HCT116 (cell line): ENCODE measurements at regions not wholly inside any gene's neighbourhood (a gene's known extent, or its start where the extent isn't known, plus 50 kb on each side); places are given as distances from the start of the nearest gene placed in this dataset.

Source experiments
- EZH2 ChIP-seq: fragments of 200-600 bp; sonication (generic); IDR thresholded peaks from 2 replicates; pipeline ENCODE4 v1.6.1; 2017; ENCODE audit warnings: antibody characterized with exemption, mixed run types
- EZH2phosphoT487 ChIP-seq: fragments of 200-600 bp; IDR thresholded peaks from 2 replicates; pipeline ENCODE4 v1.6.1; 2018; ENCODE audit warnings: antibody characterized with exemption, borderline replicate concordance
- POLR2A ChIP-seq: IDR thresholded peaks from 2 replicates; pipeline ENCODE4 v1.7.0; 2011; ENCODE audit warnings: borderline replicate concordance; ENCODE audit not compliant: insufficient read depth, insufficient read length; ENCODE audit errors: extremely low read depth
- POLR2AphosphoS5 ChIP-seq: IDR thresholded peaks from 2 replicates; pipeline ENCODE4 v1.6.1; 2011; ENCODE audit warnings: mild to moderate bottlenecking, low read depth, low read length, moderate library complexity
- RAD21 ChIP-seq: IDR thresholded peaks from 2 replicates; pipeline ENCODE4 v1.6.1; 2012; ENCODE audit warnings: low read depth, mild to moderate bottlenecking
- REST ChIP-seq: IDR thresholded peaks from 2 replicates; pipeline ENCODE4 v1.6.1; 2012; ENCODE audit warnings: low read depth
- SIN3A ChIP-seq: IDR thresholded peaks from 2 replicates; pipeline ENCODE4 v1.6.1; 2012; ENCODE audit warnings: low read depth
- SRF ChIP-seq: IDR thresholded peaks from 2 replicates; pipeline ENCODE4 v1.6.1; 2012; ENCODE audit warnings: low read depth
- ZFX ChIP-seq: fragments of 450-650 bp; IDR thresholded peaks from 2 replicates; pipeline ENCODE4 v1.6.1; 2017
- ZNF274 ChIP-seq: fragments of 200-500 bp; sonication (Bioruptor generic); IDR thresholded peaks from 2 replicates; pipeline ENCODE4 v1.6.1; 2014; ENCODE audit warnings: mild to moderate bottlenecking, low read depth, low read length, inconsistent platforms
- TF ChIP-seq, protein P1 (sequence below), 3 experiments: fragments of 200-600 bp in 1 of 3; sonication (generic) in 1 of 3; IDR thresholded peaks in 2 of 3; conservative IDR thresholded peaks in 1 of 3; 2 replicates each; pipeline ENCODE4 v1.5.1; 2012 to 2017; ENCODE audit warnings: low read depth in 2 of 3, low read length in 2 of 3, antibody characterized with exemption in 1 of 3, borderline replicate concordance in 1 of 3, control low read depth in 1 of 3, mild to moderate bottlenecking in 1 of 3, mixed read lengths in 1 of 3, mixed run types in 1 of 3, moderate library complexity in 1 of 3; ENCODE audit not compliant: insufficient read depth in 1 of 3
- TF ChIP-seq, protein P2 (sequence below): IDR thresholded peaks from 2 replicates; pipeline ENCODE4 v1.6.1; 2012

- TF ChIP-seq POLR2AphosphoS5 (no peak), SRF (no peak), ZNF274 (no peak), ZFX (no peak), EZH2 (no peak), REST (no peak), EZH2phosphoT487 (no peak), RAD21 (no peak), POLR2A (no peak), SIN3A (no peak)
- TF ChIP-seq, protein P1, sequence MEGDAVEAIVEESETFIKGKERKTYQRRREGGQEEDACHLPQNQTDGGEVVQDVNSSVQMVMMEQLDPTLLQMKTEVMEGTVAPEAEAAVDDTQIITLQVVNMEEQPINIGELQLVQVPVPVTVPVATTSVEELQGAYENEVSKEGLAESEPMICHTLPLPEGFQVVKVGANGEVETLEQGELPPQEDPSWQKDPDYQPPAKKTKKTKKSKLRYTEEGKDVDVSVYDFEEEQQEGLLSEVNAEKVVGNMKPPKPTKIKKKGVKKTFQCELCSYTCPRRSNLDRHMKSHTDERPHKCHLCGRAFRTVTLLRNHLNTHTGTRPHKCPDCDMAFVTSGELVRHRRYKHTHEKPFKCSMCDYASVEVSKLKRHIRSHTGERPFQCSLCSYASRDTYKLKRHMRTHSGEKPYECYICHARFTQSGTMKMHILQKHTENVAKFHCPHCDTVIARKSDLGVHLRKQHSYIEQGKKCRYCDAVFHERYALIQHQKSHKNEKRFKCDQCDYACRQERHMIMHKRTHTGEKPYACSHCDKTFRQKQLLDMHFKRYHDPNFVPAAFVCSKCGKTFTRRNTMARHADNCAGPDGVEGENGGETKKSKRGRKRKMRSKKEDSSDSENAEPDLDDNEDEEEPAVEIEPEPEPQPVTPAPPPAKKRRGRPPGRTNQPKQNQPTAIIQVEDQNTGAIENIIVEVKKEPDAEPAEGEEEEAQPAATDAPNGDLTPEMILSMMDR (IDR thresholded peaks at IDR 0.05 in 2 of 3, conservative IDR thresholded peaks at IDR 0.05 in 1 of 3; ENCODE audit: borderline replicate concordance in 1 of 3, insufficient read depth in 1 of 3, low read depth in 2 of 3, low read length in 2 of 3), result no peak
- TF ChIP-seq, protein P2, sequence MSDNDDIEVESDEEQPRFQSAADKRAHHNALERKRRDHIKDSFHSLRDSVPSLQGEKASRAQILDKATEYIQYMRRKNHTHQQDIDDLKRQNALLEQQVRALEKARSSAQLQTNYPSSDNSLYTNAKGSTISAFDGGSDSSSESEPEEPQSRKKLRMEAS, result no peak
These were observed 769.3 kb downstream of the VGLL3 start for GRCh38 chr3:86221601-86222000.
